NCI-H146 (cell line): ENCODE measurements at regions not wholly inside any gene's neighbourhood (a gene's known extent, or its start where the extent isn't known, plus 50 kb on each side); places are given as distances from the start of the nearest gene placed in this dataset.

Source experiments
- DNase-seq: peaks from one replicate; lab custom pipeline; 2025; lab: John Stamatoyannopoulos, UW

DNA sequence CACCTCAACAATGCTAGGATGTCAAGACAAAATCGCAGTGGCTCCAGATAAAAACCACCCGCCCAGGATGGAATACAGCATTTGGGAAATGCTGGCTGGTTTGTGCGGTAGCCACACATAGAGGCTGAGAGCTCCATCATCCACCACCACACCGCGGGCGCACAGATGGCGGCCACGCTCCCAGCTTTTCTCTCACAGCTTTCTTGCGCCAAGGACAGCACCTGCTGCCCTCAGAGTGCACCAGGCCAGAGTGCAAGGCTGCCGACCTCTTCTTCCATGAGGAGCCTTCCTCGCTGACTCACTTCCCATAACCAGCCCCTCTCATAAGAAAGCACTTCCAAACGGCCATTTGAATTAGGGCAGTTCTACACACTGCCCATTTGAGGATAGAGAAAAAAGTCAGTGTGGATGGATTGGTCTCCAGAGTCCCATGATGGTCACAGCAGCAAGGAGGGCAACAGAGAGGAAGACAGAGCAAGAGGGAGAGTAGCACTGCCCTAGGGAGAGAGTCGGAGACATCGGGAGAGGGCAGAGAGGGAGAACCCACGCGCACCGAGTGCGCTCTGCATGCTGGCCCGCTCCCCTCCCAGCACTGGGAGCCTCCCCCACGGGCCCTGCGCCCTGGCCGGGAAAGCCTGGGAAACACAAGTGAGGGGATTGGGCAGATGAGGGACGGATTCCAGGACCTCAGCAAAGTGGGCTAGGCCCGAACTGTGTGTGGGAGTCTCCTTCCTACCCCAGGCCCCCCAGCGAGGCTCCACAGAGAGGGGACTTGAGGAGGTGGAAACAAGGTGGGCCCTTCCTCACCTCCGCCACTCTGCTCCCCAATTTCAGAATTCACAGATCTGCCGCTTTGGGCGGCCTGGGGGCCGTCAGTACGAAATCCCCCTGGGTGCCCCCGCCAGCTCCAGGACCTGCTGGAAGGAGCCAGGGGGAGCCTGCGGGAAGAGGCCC is 156.9 kb downstream of the USP12 start:
- DNase-seq, result no peak

DNA sequence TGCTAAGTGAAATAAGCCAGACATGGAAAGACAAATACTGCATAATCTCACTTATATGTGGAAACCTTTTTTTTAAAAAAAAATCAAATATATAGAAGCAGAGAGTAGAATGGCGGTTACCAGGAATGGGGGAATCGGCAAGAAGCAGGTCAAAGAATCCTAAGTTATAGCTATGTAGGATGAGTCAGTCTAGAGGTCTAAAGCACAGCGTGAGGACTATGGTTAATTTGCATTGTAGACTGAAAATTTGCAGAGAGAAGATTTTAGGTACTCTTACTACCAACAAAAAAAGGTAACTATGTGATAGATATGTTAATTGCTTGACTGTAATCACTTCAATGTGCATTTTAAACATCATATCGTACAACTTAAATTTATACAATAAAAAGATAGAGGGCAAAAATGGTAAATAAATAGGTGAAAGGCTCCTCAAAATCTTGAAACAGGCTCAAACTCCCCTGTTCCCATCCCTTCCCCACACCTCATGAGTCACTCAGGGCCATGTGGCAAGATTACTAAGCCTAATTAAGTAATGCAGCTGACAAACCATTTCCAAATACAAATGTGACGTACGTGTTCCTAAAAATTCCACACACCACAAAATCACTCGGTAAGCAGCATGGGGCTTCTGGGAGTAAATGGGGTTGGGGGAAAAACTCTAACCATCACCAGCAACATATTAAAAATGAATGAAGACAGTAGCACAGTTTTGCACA is 159.0 kb downstream of the USP12 start:
- no peak for DNase-seq

DNA sequence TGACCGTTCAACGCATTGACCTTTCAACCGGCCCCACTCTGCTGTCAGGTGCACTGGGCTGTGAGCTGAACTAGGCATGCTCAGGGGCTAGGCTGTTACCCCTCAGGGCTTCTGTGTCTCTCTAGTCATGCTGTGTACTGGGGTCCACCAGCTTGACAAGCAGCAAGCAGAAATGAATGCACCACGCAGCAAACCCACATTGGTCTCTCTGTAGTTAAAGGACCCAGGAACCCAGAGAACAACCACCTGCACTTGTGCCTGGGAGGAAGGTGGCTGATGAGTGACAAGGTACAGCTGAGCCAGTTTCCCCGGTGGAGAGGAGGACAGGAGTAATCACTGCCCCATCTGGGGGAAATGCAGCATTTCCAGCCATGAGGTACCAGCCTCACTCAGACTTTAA is 159.9 kb downstream of the USP12 start:
- no peak for DNase-seq

DNA sequence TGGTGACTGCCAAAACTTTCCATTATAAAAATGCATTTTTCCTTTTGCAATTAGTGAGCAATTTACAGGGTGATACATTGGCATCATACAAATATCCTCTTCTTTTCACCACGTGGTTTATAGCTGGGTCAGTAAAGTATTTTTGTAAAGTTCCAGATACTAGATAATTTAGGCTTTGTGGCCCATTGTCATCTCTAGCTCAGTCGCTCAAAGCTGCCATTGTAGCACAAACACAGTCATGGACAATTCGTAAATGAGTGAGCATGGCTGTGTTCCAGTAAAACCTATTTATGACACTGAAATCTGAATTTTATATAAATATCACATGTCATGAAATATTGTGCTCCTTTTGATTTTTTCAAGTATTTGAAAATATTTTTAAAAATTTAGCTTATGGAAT is 162.9 kb downstream of the USP12 start:
- DNase-seq, result no peak

DNA sequence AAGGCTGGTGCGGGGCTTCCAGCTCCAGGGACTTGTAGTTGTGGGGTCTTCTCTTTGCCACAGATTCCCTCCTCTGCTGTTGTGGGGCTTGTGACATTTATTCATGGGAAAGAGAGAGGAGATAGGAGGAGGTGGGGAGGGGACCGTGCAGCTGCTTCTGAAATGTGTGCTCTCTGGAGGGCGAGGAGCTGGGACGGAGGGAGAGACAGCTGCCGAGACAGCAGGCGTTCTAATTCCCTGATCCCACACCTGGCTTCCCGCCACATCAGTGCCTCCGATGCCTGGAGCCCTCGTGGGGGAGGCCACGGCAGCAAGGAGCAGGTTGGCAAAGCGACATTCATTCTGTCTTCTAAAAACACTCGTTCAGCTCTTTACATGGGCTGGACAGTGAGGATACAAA is 164.4 kb downstream of the USP12 start:
- peak; percentile 87 for DNase-seq

DNA sequence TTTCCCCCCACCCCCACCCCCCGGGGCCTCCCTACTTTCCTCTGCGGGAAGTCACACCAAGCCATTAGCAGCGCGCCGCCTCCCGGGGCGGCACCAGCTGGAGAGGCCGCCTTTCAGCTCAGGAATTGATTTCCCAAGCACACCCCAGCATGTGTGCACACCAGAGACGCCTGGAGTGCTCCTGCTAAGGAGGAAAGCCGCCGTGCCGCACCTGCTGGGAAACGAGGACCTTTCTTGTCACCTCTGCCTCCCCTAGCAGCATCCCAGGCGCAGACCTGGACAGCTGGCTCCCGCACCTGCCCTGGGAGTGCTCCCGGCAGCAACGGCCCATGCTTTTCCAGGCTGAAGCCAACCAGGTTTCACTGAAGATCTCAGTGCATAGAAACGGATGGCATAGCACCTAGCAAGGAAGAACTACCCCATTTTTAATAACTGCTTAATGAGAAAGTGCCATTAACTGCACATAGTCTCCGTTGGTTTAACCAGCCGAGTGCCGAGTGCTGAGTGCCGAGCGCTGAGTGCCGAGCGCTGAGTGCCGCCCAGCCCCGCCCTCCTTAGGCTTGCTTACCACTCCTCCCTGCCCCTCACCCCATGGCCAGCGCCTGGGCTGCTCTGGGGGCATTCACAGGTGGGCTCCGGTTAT is 165.0 kb downstream of the USP12 start:
- DNase-seq, result peak; percentile 99

DNA sequence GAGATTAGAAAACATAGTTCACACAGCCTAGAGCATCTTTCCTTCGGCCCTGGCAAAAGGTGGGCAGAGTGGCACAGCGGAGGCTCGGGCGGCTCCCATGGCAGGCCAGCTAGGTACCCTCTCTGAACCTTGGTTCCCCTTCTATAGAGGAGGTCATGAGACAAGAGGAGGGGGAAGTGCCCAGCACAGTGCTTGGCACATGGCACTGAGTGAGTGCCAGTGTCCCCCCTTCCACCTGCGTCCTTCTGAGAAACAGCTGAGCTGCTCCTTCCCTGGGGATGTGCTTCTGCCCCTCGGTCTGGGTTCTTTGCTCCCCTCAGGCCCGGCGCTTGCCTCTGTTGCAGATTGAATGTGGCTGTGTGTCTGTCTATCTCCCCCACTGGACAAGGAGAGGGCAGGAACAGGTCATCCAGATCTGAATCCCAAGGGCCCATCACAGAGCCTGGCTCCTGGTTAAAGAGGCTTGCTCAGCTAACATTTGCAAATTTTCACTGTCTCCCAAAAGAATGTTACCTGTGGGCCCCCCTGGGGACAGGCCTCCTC is 165.6 kb downstream of the USP12 start:
- DNase-seq, result no peak

DNA sequence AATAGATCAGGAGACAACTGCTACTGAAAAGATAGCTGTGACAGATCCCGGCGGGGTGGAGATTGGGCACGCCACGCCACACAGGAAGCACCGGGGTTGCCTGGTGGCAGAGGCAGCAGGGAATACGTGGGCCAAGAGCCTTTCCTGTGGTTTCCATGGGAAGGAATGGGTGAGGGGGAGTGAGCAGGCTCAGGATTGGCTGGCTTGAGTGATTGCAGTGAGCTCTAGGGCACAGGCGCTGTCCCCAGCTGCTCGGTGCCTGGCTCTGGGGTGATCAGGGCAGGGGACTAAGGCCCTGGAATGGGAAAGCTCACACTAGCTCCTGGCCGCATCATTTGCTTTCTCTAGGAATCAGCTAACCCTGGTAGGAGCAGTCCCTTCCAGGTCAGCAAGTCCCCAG is 166.1 kb downstream of the USP12 start:
- DNase-seq, result no peak

DNA sequence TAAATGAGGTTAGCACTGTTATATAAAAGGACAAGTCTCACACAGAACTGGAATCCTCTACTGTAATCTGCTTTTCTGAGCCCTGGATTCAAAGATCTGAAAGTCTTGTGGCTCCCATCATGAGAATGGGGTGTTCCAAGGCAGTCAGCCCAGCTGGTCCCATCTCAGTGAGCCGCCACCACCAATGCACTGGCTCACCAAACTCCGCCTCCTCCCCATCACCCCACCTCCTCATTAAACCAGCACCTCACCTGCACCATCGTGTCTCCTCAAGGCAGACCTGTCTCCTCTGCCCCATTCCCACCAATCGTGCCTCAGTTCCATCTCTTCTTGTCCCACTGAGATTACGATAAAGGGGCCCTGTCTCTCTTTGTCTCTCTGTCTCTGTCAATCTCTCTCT is 166.7 kb downstream of the USP12 start:
- DNase-seq, result no peak

DNA sequence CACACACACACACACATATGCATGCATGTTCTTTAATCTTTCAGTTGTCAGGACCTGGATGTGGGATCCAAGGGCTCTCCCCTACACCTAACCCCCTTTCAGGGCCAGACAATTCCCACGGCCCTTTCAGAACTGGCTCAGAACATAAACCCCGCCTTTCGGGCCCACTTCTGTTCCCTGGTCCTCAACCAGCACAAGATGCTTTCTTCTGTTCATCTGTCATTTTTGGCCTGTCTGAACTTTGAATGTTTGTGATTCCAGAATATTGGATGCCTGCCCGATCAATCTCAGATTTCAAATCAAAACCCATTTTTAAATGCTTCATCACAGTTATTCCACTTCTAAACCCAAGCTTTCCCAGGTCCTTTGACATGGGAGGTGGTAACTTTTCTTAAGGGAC is 167.3 kb downstream of the USP12 start:
- DNase-seq, result no peak

DNA sequence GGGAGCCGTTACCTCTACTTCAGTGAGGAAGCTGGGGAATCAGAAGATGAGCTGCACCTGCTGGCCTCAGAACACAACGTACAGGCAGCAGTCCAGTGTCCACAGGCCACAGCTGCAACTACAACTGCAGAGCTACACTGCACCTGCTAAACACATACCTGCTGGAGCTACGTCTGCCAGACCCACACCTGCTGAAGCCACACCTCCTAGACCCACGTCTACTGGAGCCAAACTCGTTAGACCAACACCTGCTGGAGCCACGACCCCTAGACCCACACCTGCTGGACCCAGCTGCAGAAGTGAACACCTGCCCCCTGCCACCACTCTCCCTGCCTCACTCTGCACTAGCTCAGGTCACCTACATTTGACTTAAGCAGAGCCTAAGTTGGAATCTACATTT is 169.9 kb downstream of the USP12 start:
- peak; percentile 96 for DNase-seq

DNA sequence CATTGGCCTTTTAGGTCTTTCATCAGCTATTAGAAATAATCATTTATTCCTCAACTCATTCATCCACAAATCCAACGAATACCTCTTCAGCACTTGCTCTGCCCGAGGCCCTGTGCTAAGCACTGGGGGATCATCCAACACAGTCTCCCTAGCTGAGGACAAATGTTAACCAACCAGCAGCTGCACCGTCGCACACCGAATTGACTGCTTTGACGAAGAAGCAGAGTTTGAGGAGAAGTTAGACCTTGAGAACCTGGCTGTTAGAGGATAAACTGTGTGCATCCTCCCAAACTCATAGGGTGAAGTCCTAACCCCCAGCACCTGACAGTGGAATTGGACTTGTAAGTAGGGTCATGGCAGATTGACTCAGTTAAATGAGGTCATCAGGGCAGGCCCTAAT is 170.9 kb downstream of the USP12 start:
- DNase-seq, result no peak

DNA sequence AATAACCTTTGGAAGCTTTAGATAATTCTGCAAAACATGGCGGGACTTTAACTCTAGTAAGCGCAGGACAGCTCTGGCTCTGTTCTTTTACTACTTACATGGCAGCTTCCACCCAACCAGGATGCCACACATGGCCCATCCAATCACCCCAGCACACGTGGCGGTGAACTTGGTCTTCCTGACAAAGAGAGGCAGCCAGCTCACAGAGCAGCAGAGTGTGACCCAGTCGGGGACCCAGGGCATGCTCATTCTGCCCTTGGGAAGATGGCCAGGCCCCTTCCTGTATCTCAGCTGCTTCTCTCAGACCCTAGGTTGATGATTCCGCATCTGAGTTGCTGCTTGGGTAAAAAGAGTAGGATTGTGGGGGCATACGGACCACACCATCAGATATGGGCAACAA is 172.1 kb downstream of the USP12 start:
- no peak for DNase-seq

DNA sequence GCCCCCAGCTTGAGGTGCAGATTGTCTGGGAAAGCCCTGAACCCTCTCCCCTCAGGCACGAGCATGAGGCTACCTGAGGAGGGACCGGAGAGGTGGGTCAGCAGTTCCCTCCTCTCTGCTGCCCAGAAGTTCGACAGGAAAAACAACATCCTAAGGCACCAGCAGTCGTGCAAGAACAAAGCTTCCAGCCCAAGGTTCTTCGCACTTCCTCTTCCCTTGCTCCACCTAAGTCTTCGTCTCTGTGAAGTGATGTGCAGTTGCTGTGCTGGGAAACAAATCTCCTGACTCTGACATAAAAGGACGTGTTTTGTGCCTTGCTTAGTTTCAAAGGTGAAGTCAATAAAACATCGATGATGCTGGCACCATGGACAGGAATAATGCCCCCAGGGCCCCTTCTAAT is 173.3 kb downstream of the USP12 start:
- no peak for DNase-seq

DNA sequence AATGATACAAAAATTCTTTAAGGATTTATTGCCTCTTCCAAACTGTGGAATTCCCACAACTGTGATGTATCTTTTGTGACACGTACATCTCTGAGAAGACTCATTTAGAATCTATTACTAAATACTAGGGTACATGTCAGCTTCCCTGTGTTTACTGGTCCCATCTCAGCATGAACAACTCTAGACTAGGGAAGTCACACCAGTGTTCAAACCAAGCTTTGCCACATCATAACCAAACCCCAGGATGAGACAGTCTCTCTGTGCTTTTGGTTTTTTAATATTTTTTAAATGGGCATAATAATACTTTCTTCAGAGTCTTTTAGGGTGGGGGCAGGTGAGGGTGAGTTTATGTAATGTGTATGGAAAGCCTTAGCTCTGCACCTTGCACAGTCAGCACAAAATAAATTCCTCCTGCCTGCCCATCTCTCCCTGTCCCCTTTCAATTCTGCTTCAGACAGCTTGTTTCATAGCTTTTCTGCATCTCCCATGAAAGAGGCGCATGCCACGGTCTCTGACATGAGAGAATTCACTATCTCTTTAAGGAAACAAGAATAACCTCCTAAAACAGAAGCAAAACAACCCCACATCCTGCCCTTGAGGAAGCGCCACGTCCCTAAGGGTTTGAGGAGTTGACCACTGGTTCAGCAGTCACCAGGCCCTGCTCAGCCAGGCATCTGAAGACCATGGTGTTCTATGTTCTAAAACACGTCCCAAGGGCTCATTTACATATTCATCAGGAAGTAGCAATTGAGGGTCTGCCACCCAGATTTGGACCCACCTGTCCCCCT is 174.5 kb downstream of the USP12 start:
- DNase-seq, result no peak

DNA sequence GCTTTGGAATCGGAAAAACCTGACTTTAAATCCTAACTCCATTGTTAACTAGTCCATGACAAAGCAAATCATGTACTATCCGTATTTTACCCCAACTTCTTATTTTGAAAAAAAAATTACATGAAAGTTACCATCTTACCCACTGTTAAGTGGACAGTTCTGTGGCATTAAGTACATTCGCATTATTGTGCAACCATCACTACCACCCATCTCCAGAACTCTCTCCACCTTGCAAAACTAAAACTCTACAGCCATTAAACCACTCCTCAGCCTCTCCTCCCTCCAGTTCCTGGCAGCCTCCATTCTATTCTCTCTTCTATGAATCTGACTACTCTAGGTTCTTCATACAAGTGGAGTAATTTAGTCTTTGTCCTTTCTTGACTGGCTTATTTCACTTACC is 176.5 kb downstream of the USP12 start:
- no peak for DNase-seq

DNA sequence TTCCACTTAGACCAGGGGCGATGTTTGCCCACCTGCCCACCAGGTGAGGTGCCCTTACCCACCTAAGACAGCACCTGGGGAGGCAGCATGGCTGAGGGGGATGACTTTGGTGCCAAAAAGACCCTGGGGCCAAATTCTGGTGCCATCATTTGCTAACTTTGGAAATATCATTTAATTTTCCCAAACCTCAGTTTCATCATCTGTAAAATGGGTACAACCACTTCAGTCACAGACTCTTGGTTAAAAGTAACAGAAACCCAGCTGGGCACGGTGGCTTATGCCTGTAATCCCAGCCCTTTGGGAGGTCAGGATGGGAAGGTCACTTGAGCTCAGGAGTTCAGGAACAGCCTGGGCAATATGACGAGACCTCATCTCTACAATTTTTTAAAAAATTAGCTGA is 177.8 kb downstream of the USP12 start:
- no peak for DNase-seq

DNA sequence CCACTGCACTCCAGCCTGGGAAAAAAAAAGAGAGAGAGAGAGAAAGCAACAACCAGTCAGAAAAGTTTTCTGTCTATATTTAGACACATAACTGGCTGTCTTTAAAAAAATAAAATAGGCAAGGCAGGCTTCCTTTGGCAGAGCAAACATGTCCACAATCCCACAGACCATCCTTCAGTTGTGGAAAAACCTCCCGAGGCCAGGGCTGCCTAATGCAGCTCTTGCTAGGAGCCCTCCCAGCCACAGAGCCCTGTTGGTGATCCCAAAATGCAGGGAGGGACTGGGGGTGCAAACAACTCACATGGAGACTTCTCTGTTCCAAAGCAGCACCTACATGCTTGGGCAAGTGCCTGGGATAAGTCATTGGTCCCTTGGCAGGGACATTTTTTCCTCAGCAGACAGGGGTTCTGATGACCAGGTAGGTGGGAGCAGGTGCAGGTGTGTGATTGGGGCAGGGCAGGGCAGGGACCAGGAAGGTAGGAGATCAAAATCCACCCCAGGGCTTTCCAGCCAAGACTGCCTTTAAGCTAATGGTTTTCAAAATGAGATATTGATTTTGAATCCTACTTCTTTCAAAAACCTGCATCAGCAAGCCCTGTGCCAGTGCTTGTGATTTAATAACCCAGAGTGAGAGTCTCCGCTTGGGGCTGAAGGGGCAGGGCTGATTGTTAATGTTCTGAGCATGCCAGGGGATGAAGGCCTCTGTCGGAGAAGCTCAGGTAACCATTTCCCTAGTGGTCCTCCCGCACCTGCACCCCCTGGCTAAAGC is 178.5 kb downstream of the USP12 start:
- peak; percentile 12 for DNase-seq

DNA sequence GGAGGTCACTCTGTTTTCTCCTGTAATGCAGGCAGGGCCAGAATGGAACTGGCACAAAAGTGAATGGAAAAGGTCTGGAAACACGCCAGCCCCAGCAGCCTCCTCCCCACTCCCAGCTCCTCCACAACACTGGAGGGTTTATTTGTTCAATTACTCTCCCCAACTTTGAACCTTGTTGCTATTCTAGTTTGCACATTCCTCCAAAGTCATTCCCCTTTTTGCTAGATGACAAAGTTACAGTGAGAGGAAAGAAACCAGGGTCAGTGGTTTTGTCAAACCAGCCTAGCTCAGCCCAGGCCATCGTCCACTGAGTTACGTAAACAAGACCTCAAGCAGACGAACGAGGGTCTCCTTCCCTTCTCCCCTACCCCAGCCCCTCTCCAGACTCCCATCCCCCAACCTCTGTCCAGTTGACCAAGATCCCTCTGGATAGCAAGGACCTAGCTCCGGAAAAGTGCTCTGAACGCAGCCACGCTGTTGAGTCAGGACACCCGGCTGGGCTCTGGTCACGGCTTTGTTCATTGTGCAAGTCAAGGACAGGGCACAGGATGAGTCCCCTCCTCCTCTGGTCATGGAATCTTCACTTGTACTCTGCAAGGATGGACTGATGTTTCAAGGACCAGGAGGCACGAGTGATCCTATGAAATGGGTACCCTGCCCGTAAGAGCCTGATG is 180.0 kb downstream of the USP12 start:
- DNase-seq, result no peak

DNA sequence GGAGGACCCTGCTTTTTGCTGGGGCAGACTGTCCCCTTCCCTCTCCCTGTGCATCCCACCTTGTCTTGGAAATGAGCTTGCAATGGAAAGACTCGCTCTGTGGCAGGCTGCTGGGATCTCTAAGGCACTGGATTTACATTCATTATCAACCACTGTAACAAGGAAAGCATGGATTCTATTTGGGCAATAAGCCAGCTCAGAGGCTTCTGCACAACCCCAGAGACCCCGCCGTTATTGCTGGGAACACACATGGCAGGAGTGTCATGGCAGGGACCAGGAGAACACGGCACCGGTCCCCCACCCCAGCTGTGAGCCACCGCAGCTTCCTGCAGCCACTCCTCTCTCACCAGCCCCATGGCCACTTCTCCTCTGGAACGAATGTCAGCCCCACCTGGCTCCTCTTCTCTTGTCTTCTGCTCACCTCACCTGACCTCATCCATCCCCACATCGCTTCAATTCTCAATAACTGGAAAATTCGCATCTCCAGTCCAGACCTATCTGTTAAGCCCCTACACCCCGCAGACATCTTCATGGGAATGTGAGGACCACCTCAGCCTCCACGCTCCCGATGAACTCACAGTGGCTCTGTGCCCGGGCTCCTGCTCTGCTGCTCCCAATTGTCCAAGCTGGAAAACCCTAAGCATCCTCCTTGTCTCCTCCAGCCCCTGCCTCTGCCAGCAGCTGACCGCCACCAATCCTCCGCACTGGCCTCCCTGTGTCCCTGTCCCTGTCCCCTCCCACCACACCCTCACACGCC is 181.5 kb downstream of the USP12 start:
- DNase-seq, result no peak
